K562 (cell line): ENCODE measurements at regions not wholly inside any gene's neighbourhood (a gene's known extent, or its start where the extent isn't known, plus 50 kb on each side); places are given as distances from the start of the nearest gene placed in this dataset.

Source experiments
- ARHGAP35 ChIP-seq: fragments of 450-650 bp; IDR thresholded peaks from 2 replicates; pipeline ENCODE4 v1.6.1; 2018; ENCODE audit not compliant: partially characterized antibody
- ATF1 ChIP-seq, 2 experiments: fragments of 450-650 bp in 1 of 2; IDR thresholded peaks; 2 replicates each; pipeline ENCODE4 v1.6.1; 2016; ENCODE audit warnings: missing compliant biosample characterization in 1 of 2, missing genetic modification characterization in 1 of 2
- ATF3 ChIP-seq, 2 experiments: fragments of 450-650 bp in 1 of 2; sonication (generic) in 1 of 2; formaldehyde crosslinking in 1 of 2; IDR thresholded peaks in 1 of 2; conservative IDR thresholded peaks in 1 of 2; 2 replicates each; pipeline versions ENCODE4 v1.6.1 to v1.8.1; 2016 to 2023; ENCODE audit warnings: mild to moderate bottlenecking in 2 of 2, moderate library complexity in 2 of 2, inconsistent platforms in 1 of 2, missing genetic modification reagents in 1 of 2
- ATF6 ChIP-seq: sonication (generic); formaldehyde crosslinking; IDR thresholded peaks from 2 replicates; pipeline ENCODE4 v1.4.0; 2020; ENCODE audit warnings: mild to moderate bottlenecking, missing genetic modification reagents
- KLF1 ChIP-seq: fragments of 450-650 bp; IDR thresholded peaks from 2 replicates; pipeline ENCODE4 v1.6.1; 2016; ENCODE audit warnings: missing genetic modification characterization, missing compliant biosample characterization
- MAFK ChIP-seq: IDR thresholded peaks from 2 replicates; pipeline ENCODE4 v1.6.1; 2011; ENCODE audit warnings: low read length, improper control_type of control experiment
- MED1 ChIP-seq: sonication (generic); formaldehyde crosslinking; IDR thresholded peaks from 2 replicates; pipeline ENCODE4 v1.8.1; 2023; ENCODE audit warnings: missing genetic modification reagents, borderline replicate concordance
- NCOR1 ChIP-seq: fragments of 450-650 bp; IDR thresholded peaks from 2 replicates; pipeline ENCODE4 v1.6.1; 2016; ENCODE audit warnings: mild to moderate bottlenecking, moderate library complexity
- NFXL1 ChIP-seq: fragments of 450-650 bp; formaldehyde crosslinking; IDR thresholded peaks from 2 replicates; pipeline ENCODE4 v1.4.0; 2021; ENCODE audit warnings: mild to moderate bottlenecking
- ZBTB33 ChIP-seq: sonication (generic); formaldehyde crosslinking; IDR thresholded peaks from 2 replicates; pipeline ENCODE4 v1.8.1; 2023; ENCODE audit warnings: mild to moderate bottlenecking, missing genetic modification reagents
- TF ChIP-seq, protein P1 (sequence below), 3 experiments: IDR thresholded peaks in 2 of 3; conservative IDR thresholded peaks in 1 of 3; 2 replicates each; pipeline ENCODE4 v1.5.1; 2011 to 2012; ENCODE audit warnings: low read length in 3 of 3, mild to moderate bottlenecking in 3 of 3, control low read depth in 2 of 3, improper control_type of control experiment in 1 of 3, inconsistent platforms in 1 of 3, low read depth in 1 of 3, mixed read lengths in 1 of 3, moderate library complexity in 1 of 3; ENCODE audit not compliant: insufficient read depth in 2 of 3

DNA sequence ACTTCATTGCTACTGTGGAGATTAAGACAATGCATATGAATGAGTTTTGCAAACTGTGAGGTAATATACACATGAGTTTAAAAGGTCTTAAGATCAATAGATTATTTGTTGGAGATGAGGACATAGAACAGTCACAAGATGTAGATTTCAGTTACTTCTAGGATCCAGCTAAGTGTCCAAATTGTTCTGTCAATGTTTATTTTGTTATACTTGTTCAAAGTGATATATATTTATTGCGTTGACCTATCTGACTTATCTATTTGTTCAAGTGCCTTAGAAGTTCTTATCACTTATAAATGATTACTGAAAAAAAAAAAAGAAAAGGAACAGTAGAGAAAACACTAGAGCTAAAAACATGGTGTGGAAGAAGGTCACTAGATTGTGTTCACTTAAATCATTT is 75.6 kb upstream of the GRIN3A start:
- TF ChIP-seq MED1 (CRISPR knock-in tag), result no peak
- TF ChIP-seq ATF1 (CRISPR knock-in tag; IDR thresholded peaks at IDR 0.05), result no peak
- TF ChIP-seq ATF1 (tag; IDR thresholded peaks at IDR 0.05), result no peak
- TF ChIP-seq ZBTB33 (CRISPR knock-in tag), result no peak
- TF ChIP-seq ATF3 (IDR thresholded peaks at IDR 0.05), result no peak
- TF ChIP-seq ATF3 (CRISPR knock-in tag; conservative IDR thresholded peaks at IDR 0.05), result no peak
- no peak for TF ChIP-seq MAFK
- TF ChIP-seq, protein P1, sequence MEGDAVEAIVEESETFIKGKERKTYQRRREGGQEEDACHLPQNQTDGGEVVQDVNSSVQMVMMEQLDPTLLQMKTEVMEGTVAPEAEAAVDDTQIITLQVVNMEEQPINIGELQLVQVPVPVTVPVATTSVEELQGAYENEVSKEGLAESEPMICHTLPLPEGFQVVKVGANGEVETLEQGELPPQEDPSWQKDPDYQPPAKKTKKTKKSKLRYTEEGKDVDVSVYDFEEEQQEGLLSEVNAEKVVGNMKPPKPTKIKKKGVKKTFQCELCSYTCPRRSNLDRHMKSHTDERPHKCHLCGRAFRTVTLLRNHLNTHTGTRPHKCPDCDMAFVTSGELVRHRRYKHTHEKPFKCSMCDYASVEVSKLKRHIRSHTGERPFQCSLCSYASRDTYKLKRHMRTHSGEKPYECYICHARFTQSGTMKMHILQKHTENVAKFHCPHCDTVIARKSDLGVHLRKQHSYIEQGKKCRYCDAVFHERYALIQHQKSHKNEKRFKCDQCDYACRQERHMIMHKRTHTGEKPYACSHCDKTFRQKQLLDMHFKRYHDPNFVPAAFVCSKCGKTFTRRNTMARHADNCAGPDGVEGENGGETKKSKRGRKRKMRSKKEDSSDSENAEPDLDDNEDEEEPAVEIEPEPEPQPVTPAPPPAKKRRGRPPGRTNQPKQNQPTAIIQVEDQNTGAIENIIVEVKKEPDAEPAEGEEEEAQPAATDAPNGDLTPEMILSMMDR (IDR thresholded peaks at IDR 0.05 in 2 of 3, conservative IDR thresholded peaks at IDR 0.05 in 1 of 3; ENCODE audit: insufficient read depth in 2 of 3, low read depth in 1 of 3, low read length in 3 of 3), result no peak
- TF ChIP-seq KLF1, result no peak
- TF ChIP-seq ATF6 (CRISPR knock-in tag), result no peak
- TF ChIP-seq NCOR1, result no peak
- TF ChIP-seq NFXL1 (CRISPR knock-in tag), result no peak
- no peak for TF ChIP-seq ARHGAP35
